HepG2 (cell line): ENCODE measurements at regions not wholly inside any gene's neighbourhood (a gene's known extent, or its start where the extent isn't known, plus 50 kb on each side); places are given as distances from the start of the nearest gene placed in this dataset.

ENCODE experiments used
- BRD4 ChIP-seq: sonication (generic); formaldehyde crosslinking; IDR thresholded peaks from 2 replicates; pipeline ENCODE4 v1.4.0; 2020; ENCODE audit warnings: missing genetic modification reagents
- CC2D1A ChIP-seq: sonication (generic); formaldehyde crosslinking; IDR thresholded peaks from 2 replicates; pipeline ENCODE4 v1.8.1; 2023; ENCODE audit warnings: mild to moderate bottlenecking, missing genetic modification reagents
- FLYWCH1 ChIP-seq: sonication (generic); formaldehyde crosslinking; IDR thresholded peaks from 2 replicates; pipeline ENCODE4 v1.8.1; 2023; ENCODE audit warnings: mild to moderate bottlenecking, missing genetic modification reagents
- FOXJ3 ChIP-seq: sonication (generic); formaldehyde crosslinking; IDR thresholded peaks from 2 replicates; pipeline ENCODE4 v1.4.0; 2020; ENCODE audit warnings: missing genetic modification reagents, mild to moderate bottlenecking, borderline replicate concordance
- HOXA3 ChIP-seq: sonication (generic); formaldehyde crosslinking; IDR thresholded peaks from 2 replicates; pipeline ENCODE4 v1.5.0; 2020; ENCODE audit warnings: missing genetic modification reagents
- RARA ChIP-seq: IDR thresholded peaks from 2 replicates; pipeline ENCODE4 v1.6.1; 2016; ENCODE audit warnings: missing genetic modification reagents, missing compliant biosample characterization
- RFXANK ChIP-seq: IDR thresholded peaks from 2 replicates; pipeline ENCODE4 v1.6.1; 2016
- SOX13 ChIP-seq, 3 experiments: fragments of 450-650 bp in 1 of 3; sonication (generic) in 1 of 3; formaldehyde crosslinking in 1 of 3; IDR thresholded peaks in 2 of 3; conservative IDR thresholded peaks in 1 of 3; 2 replicates each; pipeline versions ENCODE4 v1.5.0 to v1.6.1; 2016 to 2020; ENCODE audit warnings: antibody characterized with exemption in 1 of 3, mild to moderate bottlenecking in 1 of 3, missing compliant biosample characterization in 1 of 3, missing genetic modification reagents in 1 of 3, moderate library complexity in 1 of 3
- THAP11 ChIP-seq: IDR thresholded peaks from 2 replicates; pipeline ENCODE4 v1.6.1; 2016; ENCODE audit warnings: missing biosample characterization, missing genetic modification reagents
- ZNF570 ChIP-seq: sonication (generic); formaldehyde crosslinking; IDR thresholded peaks from 2 replicates; pipeline ENCODE4 v1.4.0; 2020; ENCODE audit warnings: mild to moderate bottlenecking, missing genetic modification reagents, borderline replicate concordance
- ZNF629 ChIP-seq: sonication (generic); formaldehyde crosslinking; conservative IDR thresholded peaks from 2 replicates; pipeline ENCODE4 v1.5.0; 2020; ENCODE audit warnings: missing genetic modification reagents
- TF ChIP-seq, protein P1 (sequence below): sonication (generic); formaldehyde crosslinking; IDR thresholded peaks from 2 replicates; pipeline ENCODE4 v1.5.1; 2020; ENCODE audit warnings: mild to moderate bottlenecking, missing genetic modification reagents, borderline replicate concordance
- TF ChIP-seq, protein P2 (sequence below): sonication (generic); formaldehyde crosslinking; IDR thresholded peaks from 2 replicates; pipeline ENCODE4 v1.5.0; 2020; ENCODE audit warnings: mild to moderate bottlenecking, missing genetic modification reagents
- TF ChIP-seq, protein P3 (sequence below): IDR thresholded peaks from 2 replicates; pipeline ENCODE4 v1.6.1; 2016; ENCODE audit warnings: missing compliant biosample characterization, missing genetic modification reagents, borderline replicate concordance
- TF ChIP-seq, protein P4 (sequence below): sonication (generic); formaldehyde crosslinking; conservative IDR thresholded peaks from 2 replicates; pipeline ENCODE4 v1.8.0; 2022; ENCODE audit warnings: missing genetic modification reagents
- TF ChIP-seq, protein P5 (sequence below): sonication (generic); formaldehyde crosslinking; IDR thresholded peaks from 2 replicates; pipeline ENCODE4 v1.5.0; 2020; ENCODE audit warnings: missing genetic modification reagents

DNA sequence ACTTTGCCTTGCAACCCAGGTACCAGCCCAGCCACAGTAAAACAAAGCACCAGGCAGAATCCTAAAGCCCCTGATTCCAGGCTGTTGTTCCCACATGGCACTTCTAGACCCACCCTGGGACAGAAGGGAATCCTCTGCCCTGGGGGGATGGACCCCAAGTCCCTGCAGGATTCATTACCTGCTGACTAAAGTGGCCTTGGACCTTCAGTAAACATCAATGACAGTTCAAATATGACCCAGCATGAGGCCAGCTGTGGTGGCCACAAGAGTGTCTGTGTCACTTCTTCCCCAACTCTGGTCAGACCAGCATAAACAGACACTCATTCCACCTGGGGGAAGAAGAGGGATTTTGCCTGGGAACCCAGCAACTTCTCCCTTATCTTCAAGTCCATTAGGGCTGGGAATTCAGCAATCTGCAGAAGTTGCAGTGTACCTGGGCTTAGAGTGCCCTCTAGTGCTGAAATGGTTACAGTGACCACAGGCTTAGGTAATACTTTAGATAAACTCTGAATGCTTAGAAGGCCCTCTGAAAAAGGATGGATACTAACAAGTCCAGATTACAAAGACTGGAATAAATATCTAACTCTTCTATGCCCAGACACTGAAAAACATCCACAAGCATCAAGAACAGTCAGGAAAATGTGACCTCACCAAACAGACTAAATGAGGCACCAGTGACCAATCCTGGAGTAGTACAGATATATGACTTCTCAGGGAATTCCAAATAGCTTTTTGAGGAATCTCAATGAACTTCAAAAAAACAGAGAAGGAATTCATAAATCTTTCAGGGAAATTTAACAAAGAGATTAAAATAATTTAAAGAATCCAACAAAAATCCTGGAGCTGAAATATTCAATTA, 108.5 kb upstream of the TMEM168 start (continued):
- TF ChIP-seq, protein P1, sequence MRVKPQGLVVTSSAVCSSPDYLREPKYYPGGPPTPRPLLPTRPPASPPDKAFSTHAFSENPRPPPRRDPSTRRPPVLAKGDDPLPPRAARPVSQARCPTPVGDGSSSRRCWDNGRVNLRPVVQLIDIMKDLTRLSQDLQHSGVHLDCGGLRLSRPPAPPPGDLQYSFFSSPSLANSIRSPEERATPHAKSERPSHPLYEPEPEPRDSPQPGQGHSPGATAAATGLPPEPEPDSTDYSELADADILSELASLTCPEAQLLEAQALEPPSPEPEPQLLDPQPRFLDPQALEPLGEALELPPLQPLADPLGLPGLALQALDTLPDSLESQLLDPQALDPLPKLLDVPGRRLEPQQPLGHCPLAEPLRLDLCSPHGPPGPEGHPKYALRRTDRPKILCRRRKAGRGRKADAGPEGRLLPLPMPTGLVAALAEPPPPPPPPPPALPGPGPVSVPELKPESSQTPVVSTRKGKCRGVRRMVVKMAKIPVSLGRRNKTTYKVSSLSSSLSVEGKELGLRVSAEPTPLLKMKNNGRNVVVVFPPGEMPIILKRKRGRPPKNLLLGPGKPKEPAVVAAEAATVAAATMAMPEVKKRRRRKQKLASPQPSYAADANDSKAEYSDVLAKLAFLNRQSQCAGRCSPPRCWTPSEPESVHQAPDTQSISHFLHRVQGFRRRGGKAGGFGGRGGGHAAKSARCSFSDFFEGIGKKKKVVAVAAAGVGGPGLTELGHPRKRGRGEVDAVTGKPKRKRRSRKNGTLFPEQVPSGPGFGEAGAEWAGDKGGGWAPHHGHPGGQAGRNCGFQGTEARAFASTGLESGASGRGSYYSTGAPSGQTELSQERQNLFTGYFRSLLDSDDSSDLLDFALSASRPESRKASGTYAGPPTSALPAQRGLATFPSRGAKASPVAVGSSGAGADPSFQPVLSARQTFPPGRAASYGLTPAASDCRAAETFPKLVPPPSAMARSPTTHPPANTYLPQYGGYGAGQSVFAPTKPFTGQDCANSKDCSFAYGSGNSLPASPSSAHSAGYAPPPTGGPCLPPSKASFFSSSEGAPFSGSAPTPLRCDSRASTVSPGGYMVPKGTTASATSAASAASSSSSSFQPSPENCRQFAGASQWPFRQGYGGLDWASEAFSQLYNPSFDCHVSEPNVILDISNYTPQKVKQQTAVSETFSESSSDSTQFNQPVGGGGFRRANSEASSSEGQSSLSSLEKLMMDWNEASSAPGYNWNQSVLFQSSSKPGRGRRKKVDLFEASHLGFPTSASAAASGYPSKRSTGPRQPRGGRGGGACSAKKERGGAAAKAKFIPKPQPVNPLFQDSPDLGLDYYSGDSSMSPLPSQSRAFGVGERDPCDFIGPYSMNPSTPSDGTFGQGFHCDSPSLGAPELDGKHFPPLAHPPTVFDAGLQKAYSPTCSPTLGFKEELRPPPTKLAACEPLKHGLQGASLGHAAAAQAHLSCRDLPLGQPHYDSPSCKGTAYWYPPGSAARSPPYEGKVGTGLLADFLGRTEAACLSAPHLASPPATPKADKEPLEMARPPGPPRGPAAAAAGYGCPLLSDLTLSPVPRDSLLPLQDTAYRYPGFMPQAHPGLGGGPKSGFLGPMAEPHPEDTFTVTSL (CRISPR knock-in tag): peak; percentile 89; the same call in 1 of the 2 replicates
- peak; percentile 33; the same call in 1 of the 2 replicates for TF ChIP-seq HOXA3 (CRISPR knock-in tag)
- TF ChIP-seq RARA: peak; percentile 82
- TF ChIP-seq RFXANK (CRISPR knock-in tag): no peak
- TF ChIP-seq, protein P2, sequence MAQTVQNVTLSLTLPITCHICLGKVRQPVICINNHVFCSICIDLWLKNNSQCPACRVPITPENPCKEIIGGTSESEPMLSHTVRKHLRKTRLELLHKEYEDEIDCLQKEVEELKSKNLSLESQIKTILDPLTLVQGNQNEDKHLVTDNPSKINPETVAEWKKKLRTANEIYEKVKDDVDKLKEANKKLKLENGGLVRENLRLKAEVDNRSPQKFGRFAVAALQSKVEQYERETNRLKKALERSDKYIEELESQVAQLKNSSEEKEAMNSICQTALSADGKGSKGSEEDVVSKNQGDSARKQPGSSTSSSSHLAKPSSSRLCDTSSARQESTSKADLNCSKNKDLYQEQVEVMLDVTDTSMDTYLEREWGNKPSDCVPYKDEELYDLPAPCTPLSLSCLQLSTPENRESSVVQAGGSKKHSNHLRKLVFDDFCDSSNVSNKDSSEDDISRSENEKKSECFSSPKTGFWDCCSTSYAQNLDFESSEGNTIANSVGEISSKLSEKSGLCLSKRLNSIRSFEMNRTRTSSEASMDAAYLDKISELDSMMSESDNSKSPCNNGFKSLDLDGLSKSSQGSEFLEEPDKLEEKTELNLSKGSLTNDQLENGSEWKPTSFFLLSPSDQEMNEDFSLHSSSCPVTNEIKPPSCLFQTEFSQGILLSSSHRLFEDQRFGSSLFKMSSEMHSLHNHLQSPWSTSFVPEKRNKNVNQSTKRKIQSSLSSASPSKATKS (CRISPR knock-in tag): no peak
- TF ChIP-seq, protein P3, sequence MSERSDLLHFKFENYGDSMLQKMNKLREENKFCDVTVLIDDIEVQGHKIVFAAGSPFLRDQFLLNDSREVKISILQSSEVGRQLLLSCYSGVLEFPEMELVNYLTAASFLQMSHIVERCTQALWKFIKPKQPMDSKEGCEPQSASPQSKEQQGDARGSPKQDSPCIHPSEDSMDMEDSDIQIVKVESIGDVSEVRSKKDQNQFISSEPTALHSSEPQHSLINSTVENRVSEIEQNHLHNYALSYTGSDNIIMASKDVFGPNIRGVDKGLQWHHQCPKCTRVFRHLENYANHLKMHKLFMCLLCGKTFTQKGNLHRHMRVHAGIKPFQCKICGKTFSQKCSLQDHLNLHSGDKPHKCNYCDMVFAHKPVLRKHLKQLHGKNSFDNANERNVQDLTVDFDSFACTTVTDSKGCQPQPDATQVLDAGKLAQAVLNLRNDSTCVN (CRISPR knock-in tag): no peak
- TF ChIP-seq FOXJ3 (CRISPR knock-in tag): peak; percentile 71; the same call in 1 of the 2 replicates
- TF ChIP-seq FLYWCH1: peak; percentile 67; the same call in 1 of the 2 replicates
- no peak for TF ChIP-seq CC2D1A (CRISPR knock-in tag)
- no peak for TF ChIP-seq BRD4 (CRISPR knock-in tag)
- TF ChIP-seq SOX13 (IDR thresholded peaks at IDR 0.05): no peak
- TF ChIP-seq SOX13 (CRISPR knock-in tag; conservative IDR thresholded peaks at IDR 0.05 in 1 of 2, IDR thresholded peaks at IDR 0.05 in 1 of 2): peak in 1 of 2 experiments; percentile 45; a peak in 1 of 4 replicates
- 0 out of 2 replicates have a peak, but pooled peaks have one; percentile 30 for TF ChIP-seq THAP11 (CRISPR knock-in tag)
- TF ChIP-seq, protein P4, sequence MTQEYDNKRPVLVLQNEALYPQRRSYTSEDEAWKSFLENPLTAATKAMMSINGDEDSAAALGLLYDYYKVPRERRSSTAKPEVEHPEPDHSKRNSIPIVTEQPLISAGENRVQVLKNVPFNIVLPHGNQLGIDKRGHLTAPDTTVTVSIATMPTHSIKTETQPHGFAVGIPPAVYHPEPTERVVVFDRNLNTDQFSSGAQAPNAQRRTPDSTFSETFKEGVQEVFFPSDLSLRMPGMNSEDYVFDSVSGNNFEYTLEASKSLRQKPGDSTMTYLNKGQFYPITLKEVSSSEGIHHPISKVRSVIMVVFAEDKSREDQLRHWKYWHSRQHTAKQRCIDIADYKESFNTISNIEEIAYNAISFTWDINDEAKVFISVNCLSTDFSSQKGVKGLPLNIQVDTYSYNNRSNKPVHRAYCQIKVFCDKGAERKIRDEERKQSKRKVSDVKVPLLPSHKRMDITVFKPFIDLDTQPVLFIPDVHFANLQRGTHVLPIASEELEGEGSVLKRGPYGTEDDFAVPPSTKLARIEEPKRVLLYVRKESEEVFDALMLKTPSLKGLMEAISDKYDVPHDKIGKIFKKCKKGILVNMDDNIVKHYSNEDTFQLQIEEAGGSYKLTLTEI (CRISPR knock-in tag): no peak
- TF ChIP-seq ZNF570 (CRISPR knock-in tag): no peak
- 0 out of 2 replicates have a peak, but pooled peaks have one; percentile 8 for TF ChIP-seq ZNF629
- TF ChIP-seq, protein P5, sequence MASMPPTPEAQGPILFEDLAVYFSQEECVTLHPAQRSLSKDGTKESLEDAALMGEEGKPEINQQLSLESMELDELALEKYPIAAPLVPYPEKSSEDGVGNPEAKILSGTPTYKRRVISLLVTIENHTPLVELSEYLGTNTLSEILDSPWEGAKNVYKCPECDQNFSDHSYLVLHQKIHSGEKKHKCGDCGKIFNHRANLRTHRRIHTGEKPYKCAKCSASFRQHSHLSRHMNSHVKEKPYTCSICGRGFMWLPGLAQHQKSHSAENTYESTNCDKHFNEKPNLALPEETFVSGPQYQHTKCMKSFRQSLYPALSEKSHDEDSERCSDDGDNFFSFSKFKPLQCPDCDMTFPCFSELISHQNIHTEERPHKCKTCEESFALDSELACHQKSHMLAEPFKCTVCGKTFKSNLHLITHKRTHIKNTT: no peak
